ENCODE measurements at regions not wholly inside any gene's neighbourhood (a gene's known extent, or its start where the extent isn't known, plus 50 kb on each side); places are given as distances from the start of the nearest gene placed in this dataset.

DNA sequence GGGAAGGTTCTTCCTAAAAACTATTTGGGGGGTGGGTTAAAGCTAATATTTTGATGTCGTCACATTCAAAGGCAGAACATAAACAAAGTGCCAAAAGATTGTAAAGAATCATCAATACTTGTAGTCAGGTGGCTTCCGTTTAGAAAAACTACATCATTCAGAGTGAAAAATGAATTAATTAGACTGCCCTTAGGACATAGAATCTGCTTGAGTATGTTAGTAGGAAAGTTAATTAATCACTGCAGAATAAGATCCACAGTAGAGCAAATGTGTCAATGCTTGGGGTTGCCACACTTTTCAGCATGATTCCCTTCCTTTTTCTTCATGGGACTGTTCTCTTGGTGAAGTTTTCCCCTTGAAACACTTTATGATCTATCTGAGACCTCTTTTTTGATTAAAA lies 166.8 kb upstream of the MTNR1B start:
- Histone ChIP-seq H3K9me1 (ENCODE audit: control insufficient read depth, insufficient read depth, low read length) (no peaks in the 10 kb centered on the region), H3K27ac (ENCODE audit: extremely low read depth, low read depth, low read length) (no peak overlapping the region), H3K4me3 (no peak overlapping the region), H3K9ac (ENCODE audit: insufficient read depth in 1 of 2, low read depth in 2 of 2, low read length in 2 of 2) (no peak overlapping the region), H3K4me2 (ENCODE audit: insufficient read depth, low read length) (no peak overlapping the region), H3K27me3 (ENCODE audit: control insufficient read depth in 2 of 2, insufficient read depth in 2 of 2, low read length in 2 of 2) (no peaks in the 10 kb centered on the region), H3K79me2 (ENCODE audit: control insufficient read depth, insufficient read depth, low read length) (no peaks in the 10 kb centered on the region), H4K20me1 (replicated peaks; ENCODE audit: control insufficient read depth, insufficient read depth, low read length) (no peaks in the 10 kb centered on the region), H3K36me3 (ENCODE audit: control insufficient read depth, insufficient read depth, low read length) (no peaks in the 10 kb centered on the region), H2AFZ (ENCODE audit: low read depth, low read length) (no peak overlapping the region), H3K4me1 (replicated peaks in 1 of 2; ENCODE audit: control insufficient read depth in 2 of 2, insufficient read depth in 2 of 2, low read length in 2 of 2) (no peaks in the 10 kb centered on the region), H3K9me3 (replicated peaks; ENCODE audit: control insufficient read depth, insufficient read depth, low read depth, low read length) (no peaks in the 10 kb centered on the region)
- BruUV-seq (replicated peaks) = no TSS peak
- intact Hi-C loops (cut with micrococcal nuclease) = no loop called here
- FAIRE-seq = no peak
- CTCF ChIA-PET (ENCODE audit: low intra/inter-chr PET ratio) = no interaction called here
- in situ Hi-C loops (cut with MboI) = no loop called here
- no peak for TF ChIP-seq ZBTB1 (CRISPR knock-in tag; IDR thresholded peaks at IDR 0.05; ENCODE audit: borderline replicate concordance, low read depth)
- no peak for TF ChIP-seq KLF1 (tag; IDR thresholded peaks at IDR 0.05)
- TF ChIP-seq ZKSCAN8 (CRISPR knock-in tag; IDR thresholded peaks at IDR 0.05) = no peak
- TF ChIP-seq STAG1 (CRISPR knock-in tag; IDR thresholded peaks at IDR 0.05; ENCODE audit: borderline replicate concordance) = no peak
- TF ChIP-seq MCM2 (IDR thresholded peaks at IDR 0.05; ENCODE audit: low read depth) = no peak
- TF ChIP-seq, protein P1, sequence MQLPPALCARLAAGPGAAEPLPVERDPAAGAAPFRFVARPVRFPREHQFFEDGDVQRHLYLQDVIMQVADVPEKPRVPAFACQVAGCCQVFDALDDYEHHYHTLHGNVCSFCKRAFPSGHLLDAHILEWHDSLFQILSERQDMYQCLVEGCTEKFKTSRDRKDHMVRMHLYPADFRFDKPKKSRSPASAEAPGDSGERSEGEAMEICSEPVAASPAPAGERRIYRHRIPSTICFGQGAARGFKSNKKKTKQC (CRISPR knock-in tag; IDR thresholded peaks at IDR 0.05) = no peak
- no peak for TF ChIP-seq MAFK (IDR thresholded peaks at IDR 0.05; ENCODE audit: low read length)
- TF ChIP-seq, protein P2, sequence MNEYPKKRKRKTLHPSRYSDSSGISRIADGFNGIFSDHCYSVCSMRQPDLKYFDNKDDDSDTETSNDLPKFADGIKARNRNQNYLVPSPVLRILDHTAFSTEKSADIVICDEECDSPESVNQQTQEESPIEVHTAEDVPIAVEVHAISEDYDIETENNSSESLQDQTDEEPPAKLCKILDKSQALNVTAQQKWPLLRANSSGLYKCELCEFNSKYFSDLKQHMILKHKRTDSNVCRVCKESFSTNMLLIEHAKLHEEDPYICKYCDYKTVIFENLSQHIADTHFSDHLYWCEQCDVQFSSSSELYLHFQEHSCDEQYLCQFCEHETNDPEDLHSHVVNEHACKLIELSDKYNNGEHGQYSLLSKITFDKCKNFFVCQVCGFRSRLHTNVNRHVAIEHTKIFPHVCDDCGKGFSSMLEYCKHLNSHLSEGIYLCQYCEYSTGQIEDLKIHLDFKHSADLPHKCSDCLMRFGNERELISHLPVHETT (CRISPR knock-in tag; conservative IDR thresholded peaks at IDR 0.05 in 1 of 2, IDR thresholded peaks at IDR 0.05 in 1 of 2) = no peak
- no peak for TF ChIP-seq CHCHD3 (CRISPR knock-in tag; IDR thresholded peaks at IDR 0.05)
- no peak for TF ChIP-seq SUPT5H (IDR thresholded peaks at IDR 0.05)
- TF ChIP-seq ZFP36 (IDR thresholded peaks at IDR 0.05; ENCODE audit: low read depth, low read length, partially characterized antibody) = no peak
- TF ChIP-seq RFX1 (IDR thresholded peaks at IDR 0.05) = no peak
- TF ChIP-seq GATAD2A (IDR thresholded peaks at IDR 0.05) = no peak
- TF ChIP-seq PTBP1 (IDR thresholded peaks at IDR 0.05; ENCODE audit: low read depth, low read length) = no peak
- TF ChIP-seq, protein P3, sequence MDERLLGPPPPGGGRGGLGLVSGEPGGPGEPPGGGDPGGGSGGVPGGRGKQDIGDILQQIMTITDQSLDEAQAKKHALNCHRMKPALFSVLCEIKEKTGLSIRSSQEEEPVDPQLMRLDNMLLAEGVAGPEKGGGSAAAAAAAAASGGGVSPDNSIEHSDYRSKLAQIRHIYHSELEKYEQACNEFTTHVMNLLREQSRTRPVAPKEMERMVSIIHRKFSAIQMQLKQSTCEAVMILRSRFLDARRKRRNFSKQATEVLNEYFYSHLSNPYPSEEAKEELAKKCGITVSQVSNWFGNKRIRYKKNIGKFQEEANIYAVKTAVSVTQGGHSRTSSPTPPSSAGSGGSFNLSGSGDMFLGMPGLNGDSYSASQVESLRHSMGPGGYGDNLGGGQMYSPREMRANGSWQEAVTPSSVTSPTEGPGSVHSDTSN (CRISPR knock-in tag; IDR thresholded peaks at IDR 0.05; ENCODE audit: low read depth) = no peak
- TF ChIP-seq, protein P3 (tag; conservative IDR thresholded peaks at IDR 0.05; ENCODE audit: low read depth) = no peak
- TF ChIP-seq THRAP3 (IDR thresholded peaks at IDR 0.05; ENCODE audit: borderline replicate concordance) = no peak
- no peak for TF ChIP-seq SNIP1 (IDR thresholded peaks at IDR 0.05; ENCODE audit: low read depth)
- no peak for TF ChIP-seq ZNF561 (CRISPR knock-in tag; conservative IDR thresholded peaks at IDR 0.05)
- DNase-seq (ENCODE audit: extremely low read depth in 1 of 4, low spot score in 3 of 4) = no peak
- 4% methylated on average over 2 of the region's 2 CpGs for WGBS (ENCODE audit: insufficient coverage, low coverage, missing lambda C conversion rate)
- POLR2A ChIA-PET = no interaction called here
- no peak for ATAC-seq

Measured in K562 (cell line).